ENCODE measurements at regions not wholly inside any gene's neighbourhood (a gene's known extent, or its start where the extent isn't known, plus 50 kb on each side); places are given as distances from the start of the nearest gene placed in this dataset.
A peak's percentile ranks its signal among the peaks of the same experiment; 100 is the strongest.

DNA sequence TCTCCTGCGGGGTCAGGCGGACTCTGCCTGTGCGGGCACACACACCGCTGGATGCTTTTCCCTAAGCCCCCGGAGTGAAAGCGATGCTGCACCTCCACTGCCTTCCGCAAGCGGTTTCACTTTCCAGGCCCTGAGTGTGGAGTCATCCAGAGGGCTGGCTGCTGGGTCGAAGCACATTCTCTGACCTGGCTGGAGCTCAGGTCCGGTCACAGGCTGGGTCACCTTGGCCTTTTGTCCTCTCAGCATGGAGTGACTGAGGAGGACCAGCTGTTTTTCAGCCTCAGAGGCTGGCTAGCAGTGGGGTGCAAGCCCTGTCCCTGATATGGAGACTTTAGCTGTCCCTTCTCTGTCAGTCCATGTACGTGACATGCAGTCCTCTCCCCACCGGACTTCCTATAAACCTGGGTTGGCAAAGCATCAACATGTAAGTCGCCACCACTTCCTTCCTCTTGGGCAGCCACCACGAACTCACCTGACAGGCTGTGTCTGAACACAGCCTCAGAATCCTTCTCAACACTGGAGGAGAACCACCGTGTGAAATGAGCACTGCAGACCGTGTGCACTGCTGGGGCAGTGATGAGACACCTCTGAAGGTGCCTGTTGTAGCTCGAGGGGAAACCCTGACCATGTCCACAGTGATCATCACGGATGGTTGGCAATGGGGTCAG lies 51.3 kb downstream of the GADD45G start:
- DNase-seq = no peak

DNA sequence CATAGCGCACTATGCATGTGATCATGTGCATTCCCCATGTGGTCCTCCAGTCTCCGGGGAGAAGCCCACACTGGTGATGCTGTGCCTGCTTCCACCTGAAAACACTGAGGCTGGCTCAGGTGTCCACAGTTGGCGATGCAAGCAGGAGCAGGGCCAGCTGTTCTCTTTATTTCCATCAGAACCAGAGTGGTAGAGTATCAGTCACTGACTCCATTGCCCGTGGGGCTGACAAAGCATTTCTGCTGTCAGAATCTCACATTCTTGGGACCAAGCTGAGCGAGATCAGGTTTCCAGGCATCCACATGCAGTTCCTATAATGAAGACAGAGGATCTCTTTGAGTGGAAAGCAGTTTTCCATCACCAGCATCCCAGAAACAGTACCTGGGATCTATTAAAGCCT lies 52.5 kb downstream of the GADD45G start:
- DNase-seq = no peak

DNA sequence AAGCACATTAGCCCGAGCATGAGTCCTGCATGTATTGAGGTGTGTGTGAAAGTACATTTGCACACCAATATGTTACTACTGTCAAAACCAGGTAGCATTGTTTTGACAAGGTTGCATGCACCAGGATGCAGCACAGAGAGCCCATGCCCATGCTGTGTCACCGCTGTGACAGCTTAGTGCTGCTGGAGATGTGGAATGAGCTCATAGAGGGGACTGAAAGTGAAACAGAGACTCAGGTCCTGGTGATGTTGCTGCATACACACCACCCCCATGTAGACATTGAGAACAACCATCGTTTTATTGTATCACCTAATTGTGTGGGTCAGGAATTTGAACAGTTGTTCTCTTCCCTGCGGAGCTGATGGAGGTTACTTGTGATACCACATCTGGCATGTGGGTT lies 53.0 kb downstream of the GADD45G start:
- no peak for DNase-seq

DNA sequence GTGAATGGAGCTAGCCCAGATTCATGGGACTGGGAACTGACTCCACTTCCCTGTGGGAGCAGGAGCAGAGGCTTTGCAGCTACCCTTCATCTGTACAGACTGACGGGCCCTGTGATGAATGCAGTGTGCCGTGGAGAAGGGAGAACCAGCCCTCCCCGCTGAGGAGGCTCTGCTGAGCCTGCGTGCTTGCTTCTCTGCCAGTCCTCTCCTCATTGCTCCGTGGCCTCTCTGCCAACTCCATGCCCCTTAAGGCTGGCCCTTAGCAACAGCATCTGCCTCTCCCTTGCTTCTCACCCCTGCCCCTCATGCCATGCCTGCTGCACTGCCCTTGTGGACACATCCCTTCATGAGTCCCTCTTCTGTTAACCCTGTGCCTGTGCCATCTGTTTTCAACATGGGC lies 53.6 kb downstream of the GADD45G start:
- no peak for DNase-seq

DNA sequence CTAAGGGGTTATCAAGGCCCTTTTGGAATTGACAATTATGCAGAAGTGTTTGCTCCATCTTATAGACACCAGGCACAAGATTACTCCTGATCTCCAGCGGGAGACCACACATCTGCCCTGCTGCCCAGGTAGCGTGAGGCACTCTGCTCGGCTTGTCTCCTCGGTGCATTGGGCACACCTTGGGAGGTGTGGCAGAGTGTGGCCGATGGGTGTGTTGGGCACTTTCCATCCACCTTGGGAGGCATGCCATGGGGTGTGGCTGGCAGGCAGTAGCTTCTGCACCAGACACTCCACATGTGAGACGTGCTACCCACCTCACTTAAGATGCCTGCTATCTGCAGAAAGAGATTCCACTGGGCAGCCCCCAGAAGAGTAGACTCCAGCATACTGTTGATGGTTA lies 54.1 kb downstream of the GADD45G start:
- DNase-seq = no peak

DNA sequence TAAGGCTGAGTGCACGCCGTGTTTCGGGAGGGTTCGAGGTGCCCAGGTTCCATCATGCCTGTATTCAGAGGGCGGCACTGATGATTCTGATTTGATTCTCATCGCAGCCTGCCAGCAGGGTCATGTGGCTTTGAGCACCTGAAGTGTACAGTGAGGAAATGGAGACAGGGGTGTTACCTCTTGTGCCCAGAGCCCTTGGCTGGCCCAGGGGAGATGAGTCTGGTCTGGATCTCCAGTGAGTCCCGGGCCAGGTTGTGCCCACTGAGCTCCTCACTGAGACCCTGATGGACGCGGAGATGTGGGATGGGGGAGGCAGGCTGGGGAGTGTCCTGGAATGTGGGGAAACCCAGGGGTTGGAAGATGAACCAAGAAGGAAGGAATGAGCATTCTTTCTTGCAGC lies 54.7 kb downstream of the GADD45G start:
- DNase-seq = no peak

DNA sequence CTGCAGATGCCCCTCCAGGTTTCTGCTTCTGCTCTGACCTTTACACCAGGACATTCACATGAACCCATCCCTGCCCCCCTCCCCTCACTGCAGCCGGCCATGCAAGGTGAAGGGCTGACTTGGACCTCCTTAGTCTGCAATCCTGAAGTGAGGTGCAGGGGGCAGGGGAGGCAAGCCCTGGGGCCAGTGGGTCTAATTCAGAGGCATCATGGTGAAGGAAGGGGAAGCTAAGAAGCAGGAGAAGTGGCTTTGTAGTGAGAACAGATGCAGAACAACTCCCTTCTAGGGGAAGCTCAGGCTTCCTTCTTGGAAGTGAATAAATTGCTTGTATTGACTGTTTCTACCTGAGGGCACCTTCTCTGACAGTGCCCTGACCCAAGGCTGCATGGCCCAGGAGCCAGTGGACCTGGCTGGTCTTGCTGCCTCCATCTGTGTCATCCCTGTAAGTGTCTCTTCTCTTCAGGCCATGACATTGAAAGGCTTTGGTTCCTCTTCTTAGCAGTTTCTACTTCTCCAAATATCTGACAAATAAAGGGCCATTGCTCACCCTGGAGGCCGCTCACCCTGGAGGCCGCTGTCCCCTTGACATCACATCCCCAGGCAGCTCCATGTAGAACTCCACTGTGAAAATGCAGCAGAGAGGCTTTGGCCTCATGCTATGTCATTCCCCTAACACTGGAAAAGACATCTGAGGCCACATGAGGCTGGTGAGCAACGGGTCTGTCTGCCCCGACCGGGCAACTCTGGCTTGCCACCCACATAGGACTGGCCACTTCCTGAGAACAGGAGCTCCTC lies 55.3 kb downstream of the GADD45G start:
- DNase-seq = no peak

DNA sequence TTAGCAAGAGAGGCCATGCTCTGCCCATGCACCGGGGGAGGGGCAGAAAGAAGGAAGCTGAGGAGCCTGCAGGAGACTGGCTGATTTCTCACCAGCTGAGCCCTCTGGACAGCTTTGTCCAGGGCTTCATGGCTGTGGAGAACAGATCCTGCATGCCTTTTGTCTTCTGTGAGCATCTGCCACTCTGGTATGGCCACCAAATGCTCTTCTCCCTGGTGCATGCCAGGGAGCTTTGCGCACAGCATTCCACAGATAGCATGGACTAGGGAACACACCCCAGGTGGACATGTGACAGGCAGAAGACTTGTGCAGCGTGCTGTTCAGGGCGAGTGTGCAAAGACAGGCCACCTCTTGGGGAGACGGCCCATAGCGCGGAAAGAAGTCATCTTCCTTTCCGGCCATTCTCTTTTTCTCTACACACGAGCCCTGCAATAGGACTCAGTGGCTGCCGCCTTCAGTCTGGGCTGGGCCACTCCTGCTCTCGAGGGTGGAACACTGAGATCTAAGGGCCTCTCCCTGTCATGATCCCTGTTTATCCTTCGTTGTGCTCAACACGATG lies 56.7 kb downstream of the GADD45G start:
- DNase-seq = no peak

DNA sequence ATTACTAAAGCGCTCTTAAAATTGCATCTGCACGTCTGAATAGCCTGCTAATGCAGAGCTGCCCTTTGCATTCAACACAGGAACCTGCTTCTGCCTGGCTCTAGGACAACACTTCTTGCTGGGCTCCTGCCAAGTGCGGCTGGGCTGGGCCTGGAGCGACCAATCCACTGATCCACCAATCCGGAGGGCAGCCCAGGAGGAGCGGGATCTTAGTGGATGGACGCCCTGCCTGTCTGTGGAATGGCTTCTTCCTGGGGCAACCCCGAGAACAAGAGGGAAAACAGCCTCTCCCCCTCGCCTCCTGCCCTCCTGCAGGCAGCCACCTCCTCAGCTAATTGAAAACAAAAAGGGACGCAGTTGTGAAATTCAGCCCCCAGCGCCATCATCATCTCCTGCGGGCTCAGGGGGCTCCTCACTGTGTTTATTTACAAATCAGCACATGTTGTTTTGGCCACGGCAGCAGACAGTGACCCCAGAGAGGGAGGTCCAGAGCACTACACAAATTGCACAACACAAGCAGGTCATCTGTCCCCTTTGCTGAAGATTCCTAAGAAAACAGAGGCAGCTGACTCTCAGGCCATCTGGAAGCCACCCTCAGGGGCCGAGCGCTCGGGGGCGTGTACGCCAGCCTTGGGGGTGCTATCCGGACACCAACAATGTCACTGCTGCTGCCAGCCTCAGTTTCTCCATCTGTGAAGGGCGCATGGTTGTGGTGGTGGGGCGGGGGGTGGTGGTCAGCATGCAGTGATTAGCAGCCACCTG lies 57.3 kb downstream of the GADD45G start:
- DNase-seq = peak; percentile 98

DNA sequence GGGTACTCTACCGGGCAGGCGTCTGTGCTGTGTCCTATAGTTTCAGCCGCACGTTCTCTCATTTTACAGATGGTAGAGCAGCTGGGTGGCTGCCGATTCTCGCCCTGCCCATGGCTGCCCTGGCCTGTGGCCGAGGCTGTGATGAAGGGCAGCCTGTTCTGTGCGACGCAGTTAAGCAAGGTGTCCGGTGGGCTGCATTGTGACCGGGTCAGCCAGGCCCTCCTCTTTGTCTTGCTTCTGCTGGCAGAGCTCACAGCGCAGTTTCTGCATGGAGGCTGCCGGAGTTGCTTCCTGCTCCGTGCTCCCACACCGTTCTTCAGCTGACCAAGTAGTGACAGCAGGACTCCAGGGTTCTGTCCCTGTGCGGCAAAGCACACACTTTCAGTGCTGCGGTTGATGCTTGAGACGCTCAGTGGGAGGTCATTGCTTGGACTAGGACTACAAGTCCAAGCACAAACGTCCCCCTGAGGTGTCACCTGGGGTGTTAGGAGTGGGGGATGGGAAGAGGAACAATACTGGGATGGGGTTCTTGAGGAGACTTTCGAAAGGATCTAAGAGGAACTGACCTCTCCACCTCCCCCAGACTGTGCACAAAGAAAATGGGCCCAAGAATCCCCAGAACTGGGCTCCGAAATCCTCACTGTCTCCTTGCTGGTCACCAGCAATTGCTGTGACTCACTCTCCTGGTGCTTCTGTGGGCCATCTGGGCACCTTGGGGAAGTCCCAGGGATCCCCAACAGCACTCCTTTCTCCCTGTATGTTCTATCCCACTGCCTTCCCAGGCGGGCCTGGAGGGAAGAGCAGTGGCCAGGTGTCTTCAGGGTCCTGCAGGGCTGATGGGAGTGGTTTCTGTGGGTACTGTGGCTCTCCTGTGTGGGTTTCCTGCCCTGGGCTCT lies 58.2 kb downstream of the GADD45G start:
- no peak for DNase-seq

DNA sequence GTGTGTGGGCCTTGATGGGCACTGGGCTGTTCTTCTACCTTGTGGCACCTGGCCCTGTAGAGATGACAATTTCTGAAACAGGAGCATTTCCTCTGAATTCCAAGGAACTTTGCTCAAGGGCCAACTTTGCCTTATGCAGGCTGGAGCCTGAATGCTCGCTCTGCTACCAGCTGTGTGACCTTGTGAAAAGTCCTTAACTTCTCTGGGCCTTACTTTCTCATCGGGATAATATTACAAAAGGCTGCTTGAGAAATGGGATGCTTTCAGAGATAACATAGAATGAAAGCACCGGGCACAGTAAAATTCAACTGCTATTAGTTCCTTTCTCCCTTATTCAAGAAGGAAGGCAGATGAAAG lies 58.8 kb downstream of the GADD45G start:
- DNase-seq = no peak

DNA sequence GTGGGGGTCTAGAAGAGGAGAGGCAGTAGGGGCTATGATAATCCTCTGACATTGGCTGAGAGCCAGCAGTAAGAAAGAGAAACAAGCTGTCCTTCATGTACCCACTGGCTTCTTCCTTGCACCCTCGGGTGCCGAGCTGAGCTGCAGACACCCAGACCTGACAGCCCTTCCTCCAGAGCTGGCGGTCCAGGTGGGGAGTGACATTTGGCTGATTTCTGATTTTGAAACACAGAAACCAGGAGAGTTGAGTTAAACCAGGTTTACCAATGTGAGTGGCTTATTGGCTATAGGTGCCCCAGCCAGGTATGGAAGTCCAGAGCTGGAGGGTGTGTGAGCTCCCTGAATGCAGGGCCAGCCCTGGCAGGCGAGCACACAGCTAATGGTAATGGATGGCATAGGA lies 59.2 kb downstream of the GADD45G start:
- DNase-seq = no peak

DNA sequence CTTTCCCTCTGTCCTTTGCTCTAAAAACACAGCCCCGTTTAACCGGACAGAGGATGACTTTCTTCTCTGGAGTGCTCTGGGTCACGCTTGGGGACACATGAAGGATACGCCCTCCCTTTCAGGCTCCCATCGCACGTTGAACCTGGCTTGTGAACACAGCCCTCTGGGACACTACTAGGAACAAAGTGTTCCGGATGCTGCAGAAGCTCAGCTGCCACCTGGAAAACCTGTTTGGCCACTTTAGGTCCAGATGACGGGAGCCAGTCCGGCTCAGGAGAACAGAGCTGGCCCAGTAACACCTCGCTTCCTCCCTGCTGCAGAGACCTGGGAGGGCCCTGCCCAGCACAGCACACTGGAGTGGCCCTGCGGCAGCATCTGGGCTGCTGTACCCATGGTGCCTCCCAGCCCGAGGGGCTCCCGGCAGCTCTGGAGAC lies 60.1 kb downstream of the GADD45G start:
- DNase-seq = peak; percentile 99

DNA sequence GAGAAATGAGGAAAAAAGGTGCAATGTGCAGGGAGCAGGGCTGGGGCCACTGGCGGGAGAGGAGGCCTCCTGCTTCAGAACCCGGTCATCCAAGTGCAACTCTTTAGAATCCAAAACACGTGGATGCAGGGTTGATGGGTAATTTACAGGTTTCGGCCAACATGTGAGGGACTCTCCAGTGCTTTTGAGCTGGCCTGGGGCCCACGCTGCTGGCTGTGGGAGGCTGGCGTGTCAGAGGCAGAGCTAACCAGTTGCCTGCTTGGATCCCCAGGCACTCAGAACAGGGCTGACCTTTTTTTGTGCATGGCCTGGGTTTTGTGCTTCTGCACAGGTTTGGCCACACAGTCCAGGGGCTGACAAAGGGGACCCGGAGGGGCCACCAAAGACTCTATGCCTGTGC lies 61.6 kb downstream of the GADD45G start:
- peak; percentile 51 for DNase-seq

DNA sequence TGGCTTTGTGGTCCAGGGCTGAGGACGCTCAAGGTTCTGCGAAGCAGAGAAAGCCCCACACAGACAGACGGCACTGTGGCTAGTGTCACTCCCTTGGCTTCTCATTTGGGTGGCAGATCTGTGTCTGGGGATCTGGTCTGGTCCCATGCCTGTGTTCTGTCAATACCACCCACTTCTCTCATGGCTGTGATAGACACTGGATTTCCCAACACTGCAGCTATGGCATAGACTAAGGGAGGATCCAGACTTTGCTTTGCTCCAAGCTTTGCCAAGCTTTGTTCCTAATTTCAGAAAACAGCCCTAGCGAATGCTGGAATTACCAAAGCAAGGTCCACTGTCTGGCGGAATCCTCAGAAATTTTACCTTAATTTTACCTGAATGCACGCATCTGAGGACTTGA lies 62.1 kb downstream of the GADD45G start:
- no peak for DNase-seq

DNA sequence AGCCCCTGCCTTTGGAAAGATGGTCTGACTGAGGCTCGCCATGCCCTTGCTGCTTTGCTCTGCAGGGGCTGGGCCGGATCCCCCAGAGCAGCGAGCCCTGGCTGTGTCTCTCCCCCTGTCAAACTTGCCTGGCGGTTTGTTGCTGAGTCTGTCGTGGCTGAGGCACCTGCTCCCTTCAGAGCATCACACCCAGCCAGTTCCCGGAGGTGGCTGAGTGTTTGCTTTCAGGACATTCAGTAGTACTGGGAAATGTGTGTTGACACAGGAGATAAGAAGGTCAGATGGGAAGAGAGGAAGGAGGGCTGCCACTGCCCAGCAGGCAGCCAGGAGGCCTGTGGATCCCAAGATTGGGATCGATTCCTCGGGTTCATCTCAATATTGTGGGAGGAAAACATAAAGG lies 62.9 kb downstream of the GADD45G start:
- DNase-seq = peak; percentile 94

DNA sequence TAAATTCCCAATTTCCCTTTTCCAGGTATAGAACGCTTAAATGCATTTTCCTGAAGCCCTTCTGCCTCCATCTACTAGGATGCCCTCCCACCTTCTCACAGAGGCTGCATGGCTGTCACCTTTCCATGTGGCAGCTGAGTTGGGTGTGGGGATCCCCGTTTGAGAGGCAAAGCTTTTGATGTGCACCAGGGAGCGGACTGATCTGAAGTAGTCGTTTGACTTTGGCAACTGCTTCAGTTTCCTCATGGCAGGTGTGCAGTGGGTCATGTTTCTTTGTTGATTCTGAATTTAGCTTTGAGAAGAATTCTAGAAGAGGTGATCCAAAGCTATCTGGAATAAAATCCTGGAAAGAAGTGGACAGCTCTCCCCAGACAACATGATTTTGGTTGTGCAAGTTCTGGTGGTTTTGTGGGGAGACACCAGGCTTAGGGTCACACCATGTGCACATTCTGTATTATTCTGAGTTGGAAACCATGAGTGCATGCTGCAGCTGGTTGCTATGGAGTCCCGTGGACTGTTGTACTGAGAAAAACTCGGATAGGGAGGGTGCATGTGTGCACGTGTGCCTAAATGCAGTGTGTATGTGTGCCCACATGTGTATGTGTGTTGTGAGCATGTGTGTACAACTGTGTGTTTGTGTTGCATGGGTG lies 63.5 kb downstream of the GADD45G start:
- DNase-seq = peak; percentile 92

DNA sequence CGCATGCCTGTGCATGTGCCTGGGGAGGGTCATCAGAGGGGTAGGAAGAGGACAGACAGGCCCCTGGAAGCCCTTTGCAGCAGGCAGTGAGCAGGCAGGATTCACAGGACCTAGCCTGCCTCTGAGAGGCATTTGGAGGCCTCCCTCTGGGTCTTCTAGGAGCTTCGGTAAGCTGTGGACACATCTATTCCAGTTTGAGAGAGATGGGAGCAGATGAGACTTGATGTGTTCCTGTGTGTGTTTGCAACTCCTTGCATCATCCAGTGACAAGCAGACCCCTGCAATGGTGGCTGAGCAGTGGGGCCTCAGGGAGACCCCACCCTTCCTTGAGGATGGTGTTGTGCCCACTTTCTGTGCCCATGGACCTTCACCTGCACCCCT lies 64.0 kb downstream of the GADD45G start:
- DNase-seq = no peak

DNA sequence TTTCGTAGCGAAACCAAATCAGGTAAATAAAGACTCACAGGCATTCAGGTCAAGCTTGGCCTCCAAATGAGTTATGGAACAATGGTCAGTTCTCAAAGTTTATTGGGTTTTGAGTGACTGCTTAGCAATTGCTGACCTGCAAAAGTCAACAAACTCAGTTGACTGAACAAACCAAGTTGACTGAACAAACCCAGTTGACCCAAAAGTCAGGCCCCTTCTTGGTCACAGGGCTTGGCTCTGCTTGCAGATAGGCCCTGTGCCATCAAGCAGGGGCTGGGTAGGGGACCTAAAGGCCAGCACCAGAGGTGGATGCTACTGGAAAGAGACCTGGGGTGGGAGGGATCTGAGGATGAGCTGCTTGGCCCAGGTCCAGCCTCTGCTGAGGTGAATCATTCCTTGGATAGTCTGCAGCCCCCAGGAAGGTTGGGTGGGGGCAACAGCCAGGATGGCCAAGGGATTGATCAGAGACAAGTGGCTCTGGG lies 64.6 kb downstream of the GADD45G start:
- DNase-seq = no peak

DNA sequence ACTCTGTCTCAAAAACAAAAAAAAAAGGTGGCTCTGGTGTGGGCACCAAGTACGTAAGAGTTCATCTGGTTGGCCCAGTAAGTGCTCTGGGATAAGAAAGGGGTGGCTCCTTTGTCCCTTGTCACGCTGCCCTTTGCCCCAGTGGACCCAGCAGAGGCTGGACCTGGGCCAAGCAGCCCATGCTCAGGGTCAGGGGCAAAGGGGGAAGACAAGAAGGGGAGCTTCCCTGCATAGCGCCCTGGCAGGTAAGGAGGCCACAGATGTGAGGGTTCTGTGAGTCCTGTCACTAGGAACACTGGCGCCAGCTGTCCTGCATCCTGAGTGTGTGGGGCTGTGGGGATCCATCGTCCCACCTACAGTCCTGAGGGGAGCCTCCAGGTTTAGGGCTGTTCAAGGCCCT lies 65.3 kb downstream of the GADD45G start:
- DNase-seq = no peak

DNA sequence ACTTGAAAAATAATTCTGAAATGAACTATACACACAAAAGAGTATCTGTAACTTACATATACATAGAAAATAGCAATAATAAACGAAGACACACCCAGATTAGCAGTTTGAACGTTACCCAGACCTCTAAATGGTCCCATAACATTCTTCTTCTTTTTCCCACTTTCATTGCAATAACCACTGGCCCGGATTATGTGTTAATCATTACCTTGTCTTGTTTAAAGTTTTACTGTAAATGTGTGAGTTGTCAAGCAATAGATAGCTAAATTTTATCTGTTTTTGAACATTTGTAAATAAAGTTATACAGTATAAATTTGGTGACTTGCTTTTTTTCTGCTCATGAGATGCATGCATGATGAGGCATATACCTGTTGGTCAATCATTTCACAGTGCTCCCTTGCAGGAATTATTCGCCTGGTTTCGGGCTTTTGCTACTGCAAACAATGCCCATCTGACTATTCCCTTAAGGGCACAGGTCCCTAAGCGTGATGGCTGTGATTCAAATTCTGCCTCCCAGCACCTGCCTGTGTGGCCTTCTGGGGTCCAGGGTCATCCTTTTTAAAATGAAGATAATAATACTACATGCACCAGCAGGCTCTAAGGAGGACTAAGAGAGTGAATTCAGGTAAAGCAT lies 66.1 kb downstream of the GADD45G start:
- DNase-seq = no peak

DNA sequence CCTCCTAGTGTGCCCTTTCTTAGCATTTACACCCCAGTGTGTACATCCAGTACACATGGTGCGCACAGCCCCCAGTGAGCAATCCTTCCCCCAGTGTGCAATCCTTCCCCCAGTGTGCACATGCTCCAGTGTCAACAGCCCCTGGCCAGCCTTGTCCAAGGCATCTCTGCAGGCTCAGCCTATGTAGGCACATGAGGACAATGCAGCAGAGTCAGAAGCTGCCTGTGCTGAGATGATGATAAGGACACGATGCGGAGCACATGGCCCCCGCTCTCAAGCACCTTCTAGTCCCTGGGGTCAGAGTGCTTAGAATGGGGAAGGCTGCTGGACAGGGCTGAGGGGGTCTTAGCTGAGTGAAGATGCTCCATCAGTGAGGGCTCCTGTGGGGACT lies 69.8 kb downstream of the GADD45G start:
- DNase-seq = no peak

Data from NCI-H2029 (cell line).